SK-N-SH treated with all-trans-retinoic acid at 6 μM for 48 hours (cell line): ENCODE measurements at regions not wholly inside any gene's neighbourhood (a gene's known extent, or its start where the extent isn't known, plus 50 kb on each side); places are given as distances from the start of the nearest gene placed in this dataset.
A peak's percentile ranks its signal among the peaks of the same experiment; 100 is the strongest.

Experiments
- ATAC-seq: fragments of 200-7000 bp; cut with Tn5 transposase; 3 replicates; pipeline ENCODE4 v1.9.1; 2020; ENCODE audit warnings: mild to moderate bottlenecking, moderate library complexity
- ARNTL ChIP-seq: fragments of 450-650 bp; formaldehyde crosslinking; IDR thresholded peaks from 2 replicates; pipeline ENCODE4 v1.5.0; 2020; ENCODE audit warnings: low read depth, mild to moderate bottlenecking, moderate library complexity, borderline replicate concordance
- BACH2 ChIP-seq: fragments of 250-450 bp; sonication (Bioruptor Pico); IDR thresholded peaks from 2 replicates; pipeline ENCODE4 v1.9.0; 2021; ENCODE audit warnings: mild to moderate bottlenecking, borderline replicate concordance
- ESRRG ChIP-seq: fragments of 250-450 bp; sonication (Bioruptor Pico); IDR thresholded peaks from 2 replicates; pipeline ENCODE4 v1.6.1; 2021; ENCODE audit warnings: mild to moderate bottlenecking
- GLIS3 ChIP-seq: fragments of 250-450 bp; sonication (Bioruptor Pico); IDR thresholded peaks from 2 replicates; pipeline ENCODE4 v1.5.0; 2020; ENCODE audit warnings: mild to moderate bottlenecking, moderate library complexity
- ISL1 ChIP-seq: fragments of 250-450 bp; sonication (Bioruptor Pico); IDR thresholded peaks from 2 replicates; pipeline ENCODE4 v2.1.2; 2022; ENCODE audit warnings: mild to moderate bottlenecking, moderate library complexity
- OSR1 ChIP-seq: fragments of 250-450 bp; sonication (Bioruptor Pico); IDR thresholded peaks from 2 replicates; pipeline ENCODE4 v1.8.0; 2022; ENCODE audit warnings: moderate library complexity, mild to moderate bottlenecking, inconsistent platforms
- PPARA ChIP-seq: fragments of 250-450 bp; sonication (Bioruptor Pico); IDR thresholded peaks from 2 replicates; pipeline ENCODE4 v1.5.0; 2020; ENCODE audit warnings: mild to moderate bottlenecking, borderline replicate concordance
- RARB ChIP-seq: fragments of 250-450 bp; sonication (Bioruptor Pico); IDR thresholded peaks from 2 replicates; pipeline ENCODE4 v1.8.0; 2021; ENCODE audit warnings: mild to moderate bottlenecking, moderate library complexity
- SNAI2 ChIP-seq: fragments of 250-450 bp; sonication (Bioruptor Pico); IDR thresholded peaks from 2 replicates; pipeline ENCODE4 v1.5.0; 2020; ENCODE audit warnings: mild to moderate bottlenecking, moderate library complexity
- TCF4 ChIP-seq: fragments of 250-450 bp; sonication (Bioruptor Pico); IDR thresholded peaks from 2 replicates; pipeline ENCODE4 v1.8.0; 2021; ENCODE audit warnings: mild to moderate bottlenecking, moderate library complexity, borderline replicate concordance
- TOX ChIP-seq: fragments of 250-450 bp; sonication (Bioruptor Pico); IDR thresholded peaks from 2 replicates; pipeline ENCODE4 v1.8.0; 2021; ENCODE audit warnings: mild to moderate bottlenecking, moderate library complexity, borderline replicate concordance
- ZC3H10 ChIP-seq: fragments of 250-450 bp; sonication (Bioruptor Pico); IDR thresholded peaks from 2 replicates; pipeline ENCODE4 v1.5.1; 2021; ENCODE audit warnings: mild to moderate bottlenecking, moderate library complexity
- ZFP30 ChIP-seq: fragments of 450-650 bp; formaldehyde crosslinking; IDR thresholded peaks from 2 replicates; pipeline ENCODE4 v1.5.0; 2022; ENCODE audit warnings: mild to moderate bottlenecking, moderate library complexity
- ZNF565 ChIP-seq: fragments of 450-650 bp; formaldehyde crosslinking; conservative IDR thresholded peaks from 2 replicates; pipeline ENCODE4 v1.5.0; 2020; ENCODE audit warnings: low read depth, mild to moderate bottlenecking, moderate library complexity
- ZNF70 ChIP-seq: fragments of 450-650 bp; formaldehyde crosslinking; IDR thresholded peaks from 2 replicates; pipeline ENCODE4 v1.5.0; 2020; ENCODE audit warnings: mild to moderate bottlenecking, moderate library complexity
- ZNF8 ChIP-seq: fragments of 450-650 bp; formaldehyde crosslinking; IDR thresholded peaks from 2 replicates; pipeline ENCODE4 v1.5.0; 2020; ENCODE audit warnings: mild to moderate bottlenecking, moderate library complexity
- TF ChIP-seq, protein P1 (sequence below): fragments of 250-450 bp; sonication (Bioruptor Pico); IDR thresholded peaks from 2 replicates; pipeline ENCODE4 v1.5.1; 2021; ENCODE audit warnings: mild to moderate bottlenecking, moderate library complexity
- TF ChIP-seq, protein P2 (sequence below): fragments of 250-450 bp; sonication (Bioruptor Pico); IDR thresholded peaks from 2 replicates; pipeline ENCODE4 v1.8.0; 2020; ENCODE audit warnings: mild to moderate bottlenecking, moderate library complexity, borderline replicate concordance
- TF ChIP-seq, protein P3 (sequence below): fragments of 250-450 bp; sonication (Bioruptor Pico); IDR thresholded peaks from 2 replicates; pipeline ENCODE4 v1.5.0; 2020; ENCODE audit warnings: mild to moderate bottlenecking, moderate library complexity
- TF ChIP-seq, protein P4 (sequence below): fragments of 250-450 bp; sonication (Bioruptor Pico); IDR thresholded peaks from 2 replicates; pipeline ENCODE4 v1.5.1; 2020; ENCODE audit warnings: low read depth, mild to moderate bottlenecking, moderate library complexity

DNA sequence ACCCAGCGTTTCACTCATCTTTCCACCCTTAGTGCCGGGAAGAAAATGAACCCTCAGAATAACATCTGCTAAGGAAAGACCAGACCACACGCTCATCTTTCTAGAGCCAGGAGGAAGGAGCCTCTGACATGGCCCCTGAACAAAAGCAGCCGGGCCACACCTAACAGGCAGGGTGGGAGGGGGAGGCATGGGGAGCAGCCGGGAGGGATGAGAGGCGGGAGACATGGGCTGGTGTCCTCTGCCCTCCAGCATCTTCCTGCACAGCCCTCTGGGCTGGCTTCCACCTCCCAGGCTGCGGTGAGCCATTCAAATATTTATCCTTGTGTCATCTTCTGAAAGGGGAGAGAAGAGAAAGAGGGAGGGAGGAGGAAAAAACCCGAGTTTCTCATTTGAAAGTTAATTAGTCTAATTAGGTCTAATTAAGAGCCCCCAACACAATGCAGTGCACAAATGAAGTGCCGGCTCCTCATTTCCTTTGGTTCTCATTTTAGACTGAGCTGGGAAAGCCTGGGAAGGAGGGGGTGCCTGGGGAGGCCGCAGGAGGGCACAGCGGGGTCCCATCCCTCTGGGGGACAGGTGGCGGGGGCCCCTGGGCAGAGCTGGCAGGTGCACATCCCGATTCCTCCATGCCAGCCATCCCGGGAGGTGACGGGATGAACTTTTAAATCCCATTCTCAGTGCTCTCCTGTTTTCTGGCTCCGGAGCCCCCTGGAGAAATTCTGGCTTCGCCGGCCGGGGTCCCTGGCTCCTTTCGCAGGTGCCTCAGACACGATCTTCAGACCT, 90.5 kb downstream of the ENGASE start (continued):
- TF ChIP-seq, protein P1, sequence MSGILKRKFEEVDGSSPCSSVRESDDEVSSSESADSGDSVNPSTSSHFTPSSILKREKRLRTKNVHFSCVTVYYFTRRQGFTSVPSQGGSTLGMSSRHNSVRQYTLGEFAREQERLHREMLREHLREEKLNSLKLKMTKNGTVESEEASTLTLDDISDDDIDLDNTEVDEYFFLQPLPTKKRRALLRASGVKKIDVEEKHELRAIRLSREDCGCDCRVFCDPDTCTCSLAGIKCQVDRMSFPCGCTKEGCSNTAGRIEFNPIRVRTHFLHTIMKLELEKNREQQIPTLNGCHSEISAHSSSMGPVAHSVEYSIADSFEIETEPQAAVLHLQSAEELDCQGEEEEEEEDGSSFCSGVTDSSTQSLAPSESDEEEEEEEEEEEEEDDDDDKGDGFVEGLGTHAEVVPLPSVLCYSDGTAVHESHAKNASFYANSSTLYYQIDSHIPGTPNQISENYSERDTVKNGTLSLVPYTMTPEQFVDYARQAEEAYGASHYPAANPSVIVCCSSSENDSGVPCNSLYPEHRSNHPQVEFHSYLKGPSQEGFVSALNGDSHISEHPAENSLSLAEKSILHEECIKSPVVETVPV, result no peak
- TF ChIP-seq PPARA (no peak), ZNF70 (no peak), TCF4 (CRISPR knock-in tag) (no peak), TOX (CRISPR knock-in tag) (no peak), OSR1 (CRISPR knock-in tag) (no peak), SNAI2 (CRISPR knock-in tag) (no peak), ZFP30 (no peak)

DNA sequence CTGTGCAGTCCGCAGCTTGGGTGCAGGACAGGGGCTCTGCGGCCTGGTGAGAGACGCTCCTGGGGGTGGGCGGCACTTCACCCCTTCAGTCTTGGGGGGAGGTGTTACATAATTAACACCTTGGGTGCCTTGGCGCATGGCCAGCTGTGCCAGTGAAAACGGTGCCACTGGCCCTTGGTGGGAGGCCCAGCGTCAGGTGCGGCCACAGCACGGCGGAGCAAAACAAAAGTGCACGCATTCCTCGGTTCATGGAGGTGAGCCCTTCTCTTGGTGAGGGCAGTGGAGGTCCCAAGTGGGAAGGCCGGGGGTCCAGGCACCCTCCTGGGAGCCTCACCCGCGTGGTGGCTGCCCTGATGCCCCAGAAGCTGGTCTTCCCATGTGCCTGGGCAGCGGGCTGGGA, 89.8 kb downstream of the ENGASE start:
- no peak for ATAC-seq
- TF ChIP-seq ZNF8 (CRISPR knock-in tag) (no peak), BACH2 (CRISPR knock-in tag) (no peak), RARB (CRISPR knock-in tag) (no peak), SNAI2 (CRISPR knock-in tag) (no peak), TOX (CRISPR knock-in tag) (no peak)

DNA sequence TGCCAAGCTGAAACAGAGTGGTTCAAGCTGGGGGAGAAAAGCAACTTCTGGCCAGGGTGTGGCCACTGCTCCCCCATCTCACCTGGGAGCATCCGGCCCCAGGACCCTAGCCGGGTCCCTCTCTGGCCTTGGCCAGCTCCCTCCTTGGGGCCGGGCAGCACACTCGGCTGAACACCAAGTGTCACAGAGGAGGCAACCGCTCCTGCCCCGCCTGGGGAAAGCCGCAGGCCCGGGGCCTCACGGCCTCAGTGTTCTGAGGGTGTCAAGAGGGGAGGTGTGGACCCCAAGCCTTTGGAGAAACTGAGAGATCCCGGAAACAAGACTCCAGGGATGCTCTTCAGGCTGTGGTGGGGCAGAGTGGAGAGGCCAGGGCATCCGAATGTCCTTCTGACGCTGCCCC, 88.4 kb downstream of the ENGASE start:
- no peak for ATAC-seq

DNA sequence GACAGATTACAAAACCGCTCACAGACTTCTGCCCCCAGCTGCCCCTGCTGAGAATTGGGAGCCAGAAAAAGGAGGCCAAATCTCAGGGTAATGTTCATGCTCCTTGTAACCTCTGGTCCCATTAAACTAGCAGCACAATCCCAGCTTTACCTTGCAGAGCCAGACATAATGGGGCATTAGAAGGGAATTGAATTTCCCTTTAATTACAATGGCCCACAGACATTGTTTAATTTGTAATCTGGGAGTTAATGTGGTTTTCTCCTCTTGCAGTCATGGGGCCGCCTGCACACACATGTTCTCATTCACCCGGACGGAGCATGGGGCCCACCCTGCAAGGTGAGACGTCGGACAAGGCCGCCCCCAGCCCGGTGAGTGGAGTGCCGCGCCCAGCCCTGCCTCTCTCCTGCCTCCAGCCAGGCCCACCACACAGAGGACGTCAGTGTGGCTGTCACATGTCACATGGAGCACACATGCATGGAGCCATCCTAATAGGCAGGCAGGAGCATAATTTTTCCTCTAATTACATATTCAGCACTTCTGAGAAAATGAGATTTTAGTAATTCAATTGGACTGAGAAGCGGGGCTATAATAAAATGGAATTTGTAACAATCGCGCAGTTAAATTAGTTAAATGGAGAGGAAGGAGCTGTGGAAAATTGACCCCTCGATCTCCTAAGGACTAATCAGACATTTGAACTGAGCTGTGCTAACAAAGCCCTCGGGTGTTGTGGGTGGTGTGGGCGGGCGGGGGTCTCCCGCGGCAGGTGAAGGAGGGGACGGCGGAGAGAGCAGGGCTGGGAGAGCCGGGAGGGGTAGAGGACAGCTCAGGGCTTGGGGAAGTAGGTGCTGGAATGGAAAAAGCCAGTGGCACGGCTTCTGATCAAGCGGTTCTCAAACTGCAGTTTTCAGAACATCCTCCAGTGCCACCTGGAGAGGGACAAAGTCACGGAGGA, 87.7 kb downstream of the ENGASE start:
- TF ChIP-seq ZFP30 (no peak), BACH2 (CRISPR knock-in tag) (no peak), RARB (CRISPR knock-in tag) (no peak), TCF4 (CRISPR knock-in tag) (peak; percentile 45; the same call in 1 of the 2 replicates), GLIS3 (CRISPR knock-in tag) (no peak), ISL1 (CRISPR knock-in tag) (no peak), ESRRG (CRISPR knock-in tag) (no peak), ZC3H10 (CRISPR knock-in tag) (no peak)
- TF ChIP-seq, protein P2, sequence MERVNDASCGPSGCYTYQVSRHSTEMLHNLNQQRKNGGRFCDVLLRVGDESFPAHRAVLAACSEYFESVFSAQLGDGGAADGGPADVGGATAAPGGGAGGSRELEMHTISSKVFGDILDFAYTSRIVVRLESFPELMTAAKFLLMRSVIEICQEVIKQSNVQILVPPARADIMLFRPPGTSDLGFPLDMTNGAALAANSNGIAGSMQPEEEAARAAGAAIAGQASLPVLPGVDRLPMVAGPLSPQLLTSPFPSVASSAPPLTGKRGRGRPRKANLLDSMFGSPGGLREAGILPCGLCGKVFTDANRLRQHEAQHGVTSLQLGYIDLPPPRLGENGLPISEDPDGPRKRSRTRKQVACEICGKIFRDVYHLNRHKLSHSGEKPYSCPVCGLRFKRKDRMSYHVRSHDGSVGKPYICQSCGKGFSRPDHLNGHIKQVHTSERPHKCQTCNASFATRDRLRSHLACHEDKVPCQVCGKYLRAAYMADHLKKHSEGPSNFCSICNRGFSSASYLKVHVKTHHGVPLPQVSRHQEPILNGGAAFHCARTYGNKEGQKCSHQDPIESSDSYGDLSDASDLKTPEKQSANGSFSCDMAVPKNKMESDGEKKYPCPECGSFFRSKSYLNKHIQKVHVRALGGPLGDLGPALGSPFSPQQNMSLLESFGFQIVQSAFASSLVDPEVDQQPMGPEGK (CRISPR knock-in tag), result no peak
- TF ChIP-seq, protein P3, sequence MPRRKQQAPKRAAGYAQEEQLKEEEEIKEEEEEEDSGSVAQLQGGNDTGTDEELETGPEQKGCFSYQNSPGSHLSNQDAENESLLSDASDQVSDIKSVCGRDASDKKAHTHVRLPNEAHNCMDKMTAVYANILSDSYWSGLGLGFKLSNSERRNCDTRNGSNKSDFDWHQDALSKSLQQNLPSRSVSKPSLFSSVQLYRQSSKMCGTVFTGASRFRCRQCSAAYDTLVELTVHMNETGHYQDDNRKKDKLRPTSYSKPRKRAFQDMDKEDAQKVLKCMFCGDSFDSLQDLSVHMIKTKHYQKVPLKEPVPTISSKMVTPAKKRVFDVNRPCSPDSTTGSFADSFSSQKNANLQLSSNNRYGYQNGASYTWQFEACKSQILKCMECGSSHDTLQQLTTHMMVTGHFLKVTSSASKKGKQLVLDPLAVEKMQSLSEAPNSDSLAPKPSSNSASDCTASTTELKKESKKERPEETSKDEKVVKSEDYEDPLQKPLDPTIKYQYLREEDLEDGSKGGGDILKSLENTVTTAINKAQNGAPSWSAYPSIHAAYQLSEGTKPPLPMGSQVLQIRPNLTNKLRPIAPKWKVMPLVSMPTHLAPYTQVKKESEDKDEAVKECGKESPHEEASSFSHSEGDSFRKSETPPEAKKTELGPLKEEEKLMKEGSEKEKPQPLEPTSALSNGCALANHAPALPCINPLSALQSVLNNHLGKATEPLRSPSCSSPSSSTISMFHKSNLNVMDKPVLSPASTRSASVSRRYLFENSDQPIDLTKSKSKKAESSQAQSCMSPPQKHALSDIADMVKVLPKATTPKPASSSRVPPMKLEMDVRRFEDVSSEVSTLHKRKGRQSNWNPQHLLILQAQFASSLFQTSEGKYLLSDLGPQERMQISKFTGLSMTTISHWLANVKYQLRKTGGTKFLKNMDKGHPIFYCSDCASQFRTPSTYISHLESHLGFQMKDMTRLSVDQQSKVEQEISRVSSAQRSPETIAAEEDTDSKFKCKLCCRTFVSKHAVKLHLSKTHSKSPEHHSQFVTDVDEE, result 0 out of 2 replicates have a peak, but pooled peaks have one; percentile 21
- TF ChIP-seq, protein P1, result no peak
- no peak; the same call in 2 of the 3 replicates for ATAC-seq

More for the DNA sequence above, 88.4 kb downstream of the ENGASE start:
- TF ChIP-seq TCF4 (CRISPR knock-in tag) (no peak), PPARA (no peak), GLIS3 (CRISPR knock-in tag) (no peak), SNAI2 (CRISPR knock-in tag) (no peak), ZFP30 (no peak), ZNF70 (no peak), ARNTL (CRISPR knock-in tag) (no peak), ZNF565 (no peak)
- TF ChIP-seq, protein P4, sequence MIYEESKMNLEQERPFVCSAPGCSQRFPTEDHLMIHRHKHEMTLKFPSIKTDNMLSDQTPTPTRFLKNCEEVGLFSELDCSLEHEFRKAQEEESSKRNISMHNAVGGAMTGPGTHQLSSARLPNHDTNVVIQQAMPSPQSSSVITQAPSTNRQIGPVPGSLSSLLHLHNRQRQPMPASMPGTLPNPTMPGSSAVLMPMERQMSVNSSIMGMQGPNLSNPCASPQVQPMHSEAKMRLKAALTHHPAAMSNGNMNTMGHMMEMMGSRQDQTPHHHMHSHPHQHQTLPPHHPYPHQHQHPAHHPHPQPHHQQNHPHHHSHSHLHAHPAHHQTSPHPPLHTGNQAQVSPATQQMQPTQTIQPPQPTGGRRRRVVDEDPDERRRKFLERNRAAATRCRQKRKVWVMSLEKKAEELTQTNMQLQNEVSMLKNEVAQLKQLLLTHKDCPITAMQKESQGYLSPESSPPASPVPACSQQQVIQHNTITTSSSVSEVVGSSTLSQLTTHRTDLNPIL (CRISPR knock-in tag), result no peak
- TF ChIP-seq, protein P1, result no peak
